ENCODE measurements at regions not wholly inside any gene's neighbourhood (a gene's known extent, or its start where the extent isn't known, plus 50 kb on each side); places are given as distances from the start of the nearest gene placed in this dataset.

DNA sequence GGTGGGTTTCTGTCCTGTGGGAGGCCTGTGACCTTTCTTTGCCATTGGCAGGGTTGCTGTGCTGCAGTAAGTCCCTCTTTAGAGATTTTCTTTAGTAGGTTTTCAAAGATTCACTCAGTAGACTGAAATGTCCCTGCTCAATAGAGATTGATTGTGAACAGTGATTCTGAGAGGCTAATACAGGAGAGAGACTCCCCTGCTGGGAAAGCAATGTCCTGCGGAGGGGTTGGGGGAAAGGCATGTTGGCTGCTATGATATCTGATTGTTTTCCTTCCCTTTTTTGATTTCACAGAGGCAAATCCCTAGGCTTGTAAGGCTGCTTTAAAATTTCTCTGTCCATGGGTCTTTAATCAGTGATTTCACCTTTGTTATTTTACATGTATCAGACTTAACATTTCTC is 589.9 kb downstream of the ADGRL2 start:
- intact Hi-C loops (cut with DNase I) = no loop called here

DNA sequence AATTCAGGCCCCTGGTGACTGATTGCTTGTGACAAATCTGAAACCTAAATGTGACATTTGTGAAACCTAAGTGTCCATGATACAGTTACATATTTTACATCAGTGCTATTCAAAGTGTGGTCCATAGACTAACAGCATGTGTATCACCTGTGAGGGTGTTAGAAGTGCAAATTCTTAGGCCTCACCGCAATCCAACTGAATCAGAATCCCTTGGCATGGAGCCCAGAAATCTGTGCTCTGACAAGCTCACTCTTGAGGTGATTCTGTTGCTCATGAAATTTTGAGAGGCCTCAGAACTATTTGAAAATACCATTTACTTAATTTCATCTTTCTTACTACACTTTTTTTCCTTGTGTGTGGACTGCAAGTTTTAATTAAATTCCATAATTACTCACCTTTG is 587.9 kb downstream of the ADGRL2 start:
- H3K4me1 ChIP-seq (ENCODE audit: control insufficient read depth in 2 of 3, insufficient read depth in 2 of 3, low read depth in 1 of 3, low read length in 3 of 3) = no peaks in the 10 kb centered on the region
- DNase-seq = peak in 2 of 5 donors; percentile 34 to 49
- FAIRE-seq = no peak
- intact Hi-C loops (cut with DNase I) = no loop called here
- no peaks in the 10 kb centered on the region for H3K9me3 ChIP-seq (ENCODE audit: control insufficient read depth in 2 of 3, insufficient read depth in 1 of 3, low read length in 3 of 3)
- no peaks in the 10 kb centered on the region for H3K27me3 ChIP-seq (ENCODE audit: control insufficient read depth, insufficient read depth, low read length)
- no peaks in the 10 kb centered on the region for H3K36me3 ChIP-seq (ENCODE audit: control insufficient read depth in 2 of 3, insufficient read depth in 3 of 3, low read length in 3 of 3)
- H3K27ac ChIP-seq (ENCODE audit: low read depth in 2 of 2, low read length in 2 of 2) = no peak overlapping the region
- H3K4me3 ChIP-seq (ENCODE audit: low read length in 3 of 3) = no peak overlapping the region
- no peak overlapping the region for H3K9ac ChIP-seq (ENCODE audit: low read length in 3 of 3)
- TF ChIP-seq, protein P1, sequence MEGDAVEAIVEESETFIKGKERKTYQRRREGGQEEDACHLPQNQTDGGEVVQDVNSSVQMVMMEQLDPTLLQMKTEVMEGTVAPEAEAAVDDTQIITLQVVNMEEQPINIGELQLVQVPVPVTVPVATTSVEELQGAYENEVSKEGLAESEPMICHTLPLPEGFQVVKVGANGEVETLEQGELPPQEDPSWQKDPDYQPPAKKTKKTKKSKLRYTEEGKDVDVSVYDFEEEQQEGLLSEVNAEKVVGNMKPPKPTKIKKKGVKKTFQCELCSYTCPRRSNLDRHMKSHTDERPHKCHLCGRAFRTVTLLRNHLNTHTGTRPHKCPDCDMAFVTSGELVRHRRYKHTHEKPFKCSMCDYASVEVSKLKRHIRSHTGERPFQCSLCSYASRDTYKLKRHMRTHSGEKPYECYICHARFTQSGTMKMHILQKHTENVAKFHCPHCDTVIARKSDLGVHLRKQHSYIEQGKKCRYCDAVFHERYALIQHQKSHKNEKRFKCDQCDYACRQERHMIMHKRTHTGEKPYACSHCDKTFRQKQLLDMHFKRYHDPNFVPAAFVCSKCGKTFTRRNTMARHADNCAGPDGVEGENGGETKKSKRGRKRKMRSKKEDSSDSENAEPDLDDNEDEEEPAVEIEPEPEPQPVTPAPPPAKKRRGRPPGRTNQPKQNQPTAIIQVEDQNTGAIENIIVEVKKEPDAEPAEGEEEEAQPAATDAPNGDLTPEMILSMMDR (IDR thresholded peaks at IDR 0.05; ENCODE audit: borderline replicate concordance, extremely low read depth, insufficient read depth) = no peak

More for the DNA sequence above, 589.9 kb downstream of the ADGRL2 start:
- Histone ChIP-seq H3K9ac (ENCODE audit: low read length in 3 of 3) (no peak overlapping the region), H3K4me1 (ENCODE audit: control insufficient read depth in 2 of 3, insufficient read depth in 2 of 3, low read depth in 1 of 3, low read length in 3 of 3) (no peaks in the 10 kb centered on the region), H3K27ac (ENCODE audit: low read depth in 2 of 2, low read length in 2 of 2) (no peak overlapping the region), H3K9me3 (ENCODE audit: control insufficient read depth in 2 of 3, insufficient read depth in 1 of 3, low read length in 3 of 3) (no peaks in the 10 kb centered on the region), H3K27me3 (ENCODE audit: control insufficient read depth, insufficient read depth, low read length) (no peaks in the 10 kb centered on the region), H3K36me3 (ENCODE audit: control insufficient read depth in 2 of 3, insufficient read depth in 3 of 3, low read length in 3 of 3) (no peaks in the 10 kb centered on the region), H3K4me3 (ENCODE audit: low read length in 3 of 3) (no peak overlapping the region)
- DNase-seq (no peak), FAIRE-seq (no peak)
- TF ChIP-seq, protein P1 (IDR thresholded peaks at IDR 0.05; ENCODE audit: borderline replicate concordance, extremely low read depth, insufficient read depth) = no peak

DNA sequence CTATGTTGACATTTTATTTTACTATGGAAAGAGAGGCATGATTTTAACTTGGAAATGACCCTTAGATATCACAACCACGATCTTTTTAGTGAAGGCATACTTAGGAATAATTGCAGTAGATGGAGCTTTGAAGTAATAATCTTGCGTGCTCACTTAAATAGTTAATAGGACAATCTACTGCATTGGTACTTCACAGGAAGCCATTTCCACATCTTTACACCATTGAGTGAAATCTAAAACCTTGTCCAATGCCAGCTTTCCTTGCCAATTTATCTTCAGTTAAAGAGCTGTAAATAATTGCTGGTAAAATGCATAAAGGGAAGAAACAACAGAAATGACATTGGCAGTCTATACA is 586.3 kb downstream of the ADGRL2 start:
- H3K4me3 ChIP-seq (ENCODE audit: low read length in 3 of 3) = no peak overlapping the region
- no peaks in the 10 kb centered on the region for H3K4me1 ChIP-seq (ENCODE audit: control insufficient read depth in 2 of 3, insufficient read depth in 2 of 3, low read depth in 1 of 3, low read length in 3 of 3)
- DNase-seq (peak in 1 of 5 donors; percentile 34), FAIRE-seq (no peak)
- H3K27me3 ChIP-seq (ENCODE audit: control insufficient read depth, insufficient read depth, low read length) = no peaks in the 10 kb centered on the region
- H3K27ac ChIP-seq (ENCODE audit: low read depth in 2 of 2, low read length in 2 of 2) = no peak overlapping the region
- H3K9ac ChIP-seq (ENCODE audit: low read length in 3 of 3) = no peak overlapping the region
- H3K9me3 ChIP-seq (ENCODE audit: control insufficient read depth in 2 of 3, insufficient read depth in 1 of 3, low read length in 3 of 3) = no peaks in the 10 kb centered on the region
- H3K36me3 ChIP-seq (ENCODE audit: control insufficient read depth in 2 of 3, insufficient read depth in 3 of 3, low read length in 3 of 3) = no peaks in the 10 kb centered on the region
- intact Hi-C loops (cut with DNase I) = no loop called here
- TF ChIP-seq, protein P1 (IDR thresholded peaks at IDR 0.05; ENCODE audit: borderline replicate concordance, extremely low read depth, insufficient read depth) = no peak

DNA sequence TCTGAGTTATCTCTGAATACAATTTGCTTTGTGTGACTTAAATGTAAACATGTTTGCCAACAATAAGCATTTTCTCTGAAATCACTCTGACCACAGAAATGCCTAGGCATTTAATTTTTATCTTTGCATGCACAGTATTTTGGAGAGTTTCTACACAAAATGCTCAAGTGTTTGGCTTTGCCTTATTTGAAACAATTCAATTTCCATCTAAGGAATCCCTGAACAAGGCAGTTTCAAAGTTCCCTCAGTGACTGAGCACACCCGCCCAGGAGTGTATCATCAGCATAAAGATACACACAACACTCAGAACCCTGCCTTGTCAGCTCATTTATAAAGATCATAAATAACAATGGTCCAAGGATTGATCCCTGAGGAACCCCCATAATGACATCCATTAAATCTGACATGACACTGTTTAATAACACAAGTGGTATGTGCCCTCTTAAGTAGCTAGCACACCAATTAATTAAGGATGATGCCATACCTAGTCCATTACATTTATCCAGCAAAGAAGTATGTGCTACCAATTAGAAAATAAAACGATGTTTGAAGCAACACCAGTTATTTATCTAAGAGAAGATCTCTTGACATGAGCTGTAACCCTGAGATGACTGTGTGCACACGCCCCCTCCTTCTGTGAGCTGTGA is 585.8 kb downstream of the ADGRL2 start:
- Histone ChIP-seq H3K27ac (ENCODE audit: low read depth in 2 of 2, low read length in 2 of 2) (no peak overlapping the region), H3K9me3 (ENCODE audit: control insufficient read depth in 2 of 3, insufficient read depth in 1 of 3, low read length in 3 of 3) (no peaks in the 10 kb centered on the region), H3K4me3 (ENCODE audit: low read length in 3 of 3) (no peak overlapping the region), H3K36me3 (ENCODE audit: control insufficient read depth in 2 of 3, insufficient read depth in 3 of 3, low read length in 3 of 3) (no peaks in the 10 kb centered on the region), H3K9ac (ENCODE audit: low read length in 3 of 3) (no peak overlapping the region), H3K27me3 (ENCODE audit: control insufficient read depth, insufficient read depth, low read length) (no peaks in the 10 kb centered on the region), H3K4me1 (ENCODE audit: control insufficient read depth in 2 of 3, insufficient read depth in 2 of 3, low read depth in 1 of 3, low read length in 3 of 3) (no peaks in the 10 kb centered on the region)
- DNase-seq (peak in 2 of 5 donors; percentile 23 to 32), FAIRE-seq (no peak)
- TF ChIP-seq, protein P1 (IDR thresholded peaks at IDR 0.05; ENCODE audit: borderline replicate concordance, extremely low read depth, insufficient read depth) = no peak
- intact Hi-C loops (cut with DNase I) = no loop called here
